ENCODE measurements at regions not wholly inside any gene's neighbourhood (a gene's known extent, or its start where the extent isn't known, plus 50 kb on each side); places are given as distances from the start of the nearest gene placed in this dataset.
"Not testable (repeated sequence)": the region's sequence is repeated elsewhere in the genome, so short reads cannot be mapped to it uniquely, and the experiment has no call there.

DNA sequence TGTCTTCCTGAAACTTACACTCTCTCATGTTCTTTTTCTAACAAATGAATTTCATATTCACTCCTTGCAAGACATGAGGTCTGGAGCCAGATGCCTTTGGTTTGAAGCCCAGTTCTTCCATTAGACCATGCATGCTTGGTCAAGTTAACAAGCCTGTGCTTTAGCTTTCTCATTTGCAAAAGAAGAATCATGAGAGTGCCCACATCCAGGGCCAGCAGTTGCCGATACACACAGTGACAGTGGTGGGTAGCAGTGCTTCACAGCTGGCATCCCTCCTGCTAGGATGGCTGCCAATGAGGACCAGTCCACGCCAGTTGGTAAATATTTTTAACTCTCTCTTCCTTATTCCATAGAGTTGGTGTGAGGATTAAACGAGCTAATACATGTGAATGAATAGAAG, 163.1 kb downstream of the PHLDA1 start:
- DNase-seq (ENCODE audit: low read depth, low spot score) = no peak

DNA sequence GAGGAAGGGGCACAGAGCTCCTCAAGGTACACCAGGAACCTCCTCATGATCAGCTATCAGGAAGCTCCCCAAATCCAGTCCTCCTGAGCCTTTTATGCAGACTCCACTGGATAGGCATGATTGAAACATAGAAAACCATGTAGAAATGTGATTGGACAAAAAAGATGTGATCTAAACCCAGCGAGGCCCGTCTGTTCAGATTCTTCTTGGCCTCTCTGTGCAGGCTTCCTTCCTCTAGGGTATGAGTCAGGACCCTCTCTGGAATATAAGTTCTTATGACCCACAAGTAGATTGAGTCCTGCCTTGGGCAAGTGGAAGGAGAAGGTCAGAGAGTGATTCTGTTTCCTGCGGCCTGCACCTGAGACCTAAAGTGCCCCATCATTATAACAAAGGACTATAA, 166.3 kb downstream of the PHLDA1 start:
- DNase-seq (ENCODE audit: low read depth, low spot score) = no peak

DNA sequence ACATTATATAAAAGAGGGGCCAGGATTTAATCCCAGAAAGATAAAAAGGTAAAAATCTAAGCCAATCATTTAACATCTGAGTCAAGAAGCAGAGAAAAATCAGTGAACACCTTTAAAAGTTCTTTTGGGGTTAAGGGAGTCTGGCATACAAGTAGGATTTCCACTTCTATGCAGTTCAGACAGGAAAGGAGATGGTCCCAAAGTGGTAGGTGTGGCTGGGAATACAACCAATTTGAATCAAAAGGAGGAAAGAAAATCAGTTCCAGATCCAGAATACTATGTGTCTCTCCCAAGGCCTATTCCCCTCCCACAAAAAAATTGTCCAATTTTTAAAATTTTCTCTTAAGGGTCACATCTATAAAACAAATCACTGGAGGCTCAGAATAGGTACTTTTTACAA, 167.4 kb downstream of the PHLDA1 start:
- DNase-seq (ENCODE audit: low read depth, low spot score) = no peak

DNA sequence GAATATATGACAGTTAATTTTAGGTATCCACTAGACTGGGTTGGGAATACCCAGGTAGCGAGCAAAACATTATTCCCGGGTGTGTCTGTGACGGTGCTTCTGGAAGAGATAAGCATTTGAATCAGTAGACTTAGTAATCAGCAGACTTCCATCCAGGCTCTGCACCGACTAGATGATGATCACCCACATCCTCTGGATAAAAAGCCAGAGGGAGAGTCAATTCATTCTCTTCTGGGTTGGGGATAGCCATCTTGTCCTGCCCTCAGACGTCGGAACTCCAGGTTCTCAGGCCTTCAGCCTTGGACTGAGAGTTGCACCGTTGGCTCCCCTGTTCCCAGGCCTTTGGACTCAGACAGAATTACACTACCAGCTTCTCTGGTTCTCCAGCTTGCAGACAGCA, 168.0 kb downstream of the PHLDA1 start:
- no peak for DNase-seq (ENCODE audit: low read depth, low spot score)

GRCh38 chr12:75862692-75863471, 168.7 kb downstream of the PHLDA1 start:
- DNase-seq (ENCODE audit: low read depth, low spot score) = no peak

GRCh38 chr12:75859868-75860267, 171.7 kb downstream of the PHLDA1 start:
- no peak for DNase-seq (ENCODE audit: low read depth, low spot score)

- no peak for DNase-seq (ENCODE audit: low read depth, low spot score)
Observed at GRCh38 chr12:75856235-75856634, 175.3 kb downstream of the PHLDA1 start.

- DNase-seq (ENCODE audit: low read depth, low spot score) = no peak
Observed at GRCh38 chr12:75855360-75855759, 176.2 kb downstream of the PHLDA1 start.

DNA sequence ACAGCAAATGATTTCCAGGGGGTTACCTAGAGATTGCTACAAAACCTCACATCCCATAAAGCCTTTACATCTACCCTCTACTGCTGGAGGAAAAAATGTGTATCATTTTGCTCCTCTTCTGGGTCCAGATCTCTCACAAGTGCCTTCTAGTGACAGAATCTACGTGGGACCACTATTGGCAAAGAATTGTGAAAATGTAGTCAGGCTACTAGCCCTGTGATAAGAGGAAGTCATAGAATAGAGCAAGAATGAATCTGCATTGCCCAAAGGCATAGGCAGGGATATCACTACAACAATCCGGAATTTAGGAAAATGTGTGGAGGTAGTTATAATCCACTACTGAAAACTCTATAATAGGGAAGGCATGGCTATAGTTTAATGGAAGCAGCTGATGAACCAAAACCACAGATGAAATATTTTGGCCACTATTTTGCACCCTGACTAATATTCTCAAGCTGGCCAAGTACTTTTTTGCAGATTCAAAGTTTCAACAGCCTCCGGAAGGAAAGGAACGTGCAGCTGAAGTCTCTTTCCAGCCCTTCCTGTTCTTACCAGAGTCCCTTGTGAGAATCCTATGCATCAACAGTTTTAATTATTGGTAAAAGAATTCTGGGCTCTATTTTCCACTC, 176.8 kb downstream of the PHLDA1 start:
- DNase-seq (ENCODE audit: low read depth, low spot score) = no peak

DNA sequence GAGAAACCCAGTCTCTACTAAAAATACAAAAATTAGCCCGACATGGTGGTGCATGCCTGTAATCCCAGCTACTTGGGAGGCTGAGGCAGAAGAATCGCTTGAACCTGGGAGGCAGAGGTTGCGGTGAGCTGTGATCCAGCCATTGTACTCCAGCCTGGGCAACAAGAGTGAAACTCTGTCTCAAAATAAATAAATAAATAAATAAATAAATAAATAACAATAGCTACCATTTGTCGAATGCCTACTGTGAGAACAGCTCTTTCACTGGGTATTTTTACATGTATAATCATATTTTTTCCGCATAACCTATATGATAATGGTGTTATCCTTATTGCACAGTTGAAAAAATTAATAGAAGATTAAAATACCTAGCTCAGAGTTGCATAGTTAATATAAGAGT, 177.4 kb downstream of the PHLDA1 start:
- DNase-seq (ENCODE audit: low read depth, low spot score) = not testable (repeated sequence)

DNA sequence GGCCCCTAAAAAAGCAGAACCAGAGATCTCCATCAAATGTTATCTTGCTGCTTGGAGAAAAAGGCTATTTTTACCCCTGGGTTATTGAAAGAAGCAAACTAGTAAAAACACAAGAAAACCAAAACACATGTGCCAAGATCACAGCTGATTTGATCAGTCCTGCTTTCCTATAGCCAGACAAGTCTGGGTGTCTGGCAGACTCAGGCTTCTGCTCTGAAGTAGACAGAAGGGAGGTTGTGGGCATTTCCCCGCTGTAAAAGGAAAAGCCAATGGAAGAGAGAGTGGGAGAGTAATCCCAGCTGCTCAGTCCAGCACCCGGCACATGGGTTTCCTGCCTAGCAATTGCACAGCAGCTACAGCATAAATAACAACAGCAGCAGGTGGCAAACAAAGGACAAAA, 177.9 kb downstream of the PHLDA1 start:
- no peak for DNase-seq (ENCODE audit: low read depth, low spot score)

DNA sequence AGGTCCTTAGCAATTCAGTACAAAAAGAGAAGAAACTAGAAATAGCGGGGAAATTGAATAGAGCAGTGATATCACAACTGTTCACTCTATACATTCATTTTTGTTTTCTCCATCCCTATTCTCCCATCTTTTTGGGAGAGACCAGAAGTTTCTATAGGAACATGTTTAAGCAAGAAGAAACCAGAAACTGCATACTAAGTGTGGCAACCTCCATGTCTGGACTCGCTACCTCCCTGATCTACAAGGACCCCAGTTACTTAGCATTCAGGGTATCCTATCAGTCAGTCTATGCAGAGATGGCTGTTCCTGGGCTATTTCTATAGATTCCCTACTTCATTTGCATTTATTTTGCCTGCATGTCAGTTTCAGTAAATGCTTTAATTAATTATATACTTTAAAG, 178.6 kb downstream of the PHLDA1 start:
- DNase-seq (ENCODE audit: low read depth, low spot score) = no peak

DNA sequence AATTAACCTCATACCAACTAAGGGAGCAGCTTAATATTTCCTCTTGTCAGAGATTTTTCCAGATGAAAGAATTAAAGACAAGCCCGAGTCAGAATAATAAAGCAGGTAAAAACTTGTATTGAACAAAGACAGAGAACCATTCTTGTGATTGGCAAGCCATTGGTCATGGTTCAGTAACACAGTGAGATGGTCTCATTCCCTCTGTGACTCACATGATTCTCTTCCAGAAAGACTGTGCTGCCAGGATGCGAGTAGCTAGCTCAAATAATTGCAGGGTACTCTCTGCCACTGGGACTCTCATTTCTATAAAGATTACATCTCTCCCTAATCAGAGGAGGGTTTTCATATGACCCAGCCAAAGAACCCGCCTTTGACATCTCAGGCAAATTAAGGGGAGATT, 179.4 kb downstream of the PHLDA1 start:
- no peak for DNase-seq (ENCODE audit: low read depth, low spot score)

DNA sequence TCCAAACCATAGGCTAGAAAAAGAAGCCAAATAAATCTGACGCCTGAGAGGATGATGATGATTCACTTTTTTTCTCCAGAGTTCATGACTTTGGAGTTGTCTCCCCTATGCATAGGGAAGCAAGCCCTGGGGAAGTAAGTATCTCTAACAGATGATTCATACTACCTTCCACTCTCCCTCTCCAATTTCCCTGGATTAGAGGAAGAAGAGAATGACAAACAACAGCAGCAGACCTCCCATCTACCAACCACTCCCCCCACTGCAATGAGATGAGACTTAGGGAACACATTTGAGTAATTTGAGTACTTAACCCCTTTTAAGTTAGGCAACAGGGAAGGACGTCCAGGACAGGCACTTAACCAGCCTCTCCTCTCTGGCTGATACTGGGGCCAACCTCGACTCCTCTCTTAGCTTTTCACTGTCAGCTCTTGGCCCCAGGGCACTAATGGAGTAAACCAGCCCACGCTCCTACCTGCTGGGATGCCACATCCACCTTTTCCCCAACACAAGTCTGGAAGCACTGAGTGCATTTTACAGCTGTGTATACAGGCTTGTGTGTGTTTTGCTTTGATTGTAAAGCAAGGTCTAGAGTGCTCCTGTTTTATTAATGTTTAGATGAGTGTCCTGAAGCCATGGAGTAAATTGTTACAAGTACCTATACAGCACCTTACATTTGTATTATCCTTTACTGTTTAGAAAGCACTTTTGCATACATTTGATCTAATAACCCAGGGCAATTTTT, 180.7 kb downstream of the PHLDA1 start:
- DNase-seq (ENCODE audit: low read depth, low spot score) = no peak

GRCh38 chr12:75848961-75849360, 182.6 kb downstream of the PHLDA1 start:
- DNase-seq (ENCODE audit: low read depth, low spot score) = no peak

- no peak for DNase-seq (ENCODE audit: low read depth, low spot score)
Observed at GRCh38 chr12:75848431-75848925, 183.1 kb downstream of the PHLDA1 start.

DNA sequence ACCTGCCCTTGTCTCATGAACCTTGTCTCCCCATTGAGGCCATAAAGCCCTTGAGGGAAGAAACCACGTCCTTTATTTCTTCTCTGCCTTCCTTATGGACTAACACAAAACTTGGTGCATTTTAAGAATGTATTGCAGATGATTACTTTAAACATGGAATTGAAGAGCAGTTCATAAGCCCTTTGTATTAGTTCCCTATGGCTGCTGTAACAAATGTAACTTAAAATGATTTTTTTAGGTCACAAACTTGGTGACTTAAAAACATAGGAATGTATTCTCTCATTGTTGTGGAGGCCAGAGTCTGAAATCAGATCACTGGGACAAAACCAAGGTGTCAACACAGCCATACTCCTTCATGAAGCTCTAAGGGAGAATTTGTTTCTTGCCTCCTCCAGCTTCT, 185.5 kb downstream of the PHLDA1 start:
- no peak for DNase-seq (ENCODE audit: low read depth, low spot score)

DNA sequence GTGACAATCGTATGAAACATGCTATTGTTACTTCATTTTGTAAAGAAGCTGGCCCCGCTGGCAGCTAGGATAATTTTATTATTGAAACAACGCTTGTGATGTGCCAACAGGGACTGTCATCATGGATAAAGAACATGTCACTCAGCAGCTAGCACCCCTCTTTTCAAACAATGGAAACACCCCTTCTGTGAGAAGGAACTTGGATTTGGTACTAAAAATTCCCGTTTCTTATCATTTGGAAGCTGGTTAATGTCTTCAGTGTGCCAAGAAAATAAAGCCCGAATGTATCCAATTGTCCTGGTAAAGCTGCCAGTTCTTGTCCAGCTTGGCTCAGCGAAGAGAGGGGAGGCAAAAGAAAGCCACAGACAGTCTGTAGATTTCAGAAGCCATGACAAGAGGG, 186.6 kb downstream of the PHLDA1 start:
- no peak for DNase-seq (ENCODE audit: low read depth, low spot score)

DNA sequence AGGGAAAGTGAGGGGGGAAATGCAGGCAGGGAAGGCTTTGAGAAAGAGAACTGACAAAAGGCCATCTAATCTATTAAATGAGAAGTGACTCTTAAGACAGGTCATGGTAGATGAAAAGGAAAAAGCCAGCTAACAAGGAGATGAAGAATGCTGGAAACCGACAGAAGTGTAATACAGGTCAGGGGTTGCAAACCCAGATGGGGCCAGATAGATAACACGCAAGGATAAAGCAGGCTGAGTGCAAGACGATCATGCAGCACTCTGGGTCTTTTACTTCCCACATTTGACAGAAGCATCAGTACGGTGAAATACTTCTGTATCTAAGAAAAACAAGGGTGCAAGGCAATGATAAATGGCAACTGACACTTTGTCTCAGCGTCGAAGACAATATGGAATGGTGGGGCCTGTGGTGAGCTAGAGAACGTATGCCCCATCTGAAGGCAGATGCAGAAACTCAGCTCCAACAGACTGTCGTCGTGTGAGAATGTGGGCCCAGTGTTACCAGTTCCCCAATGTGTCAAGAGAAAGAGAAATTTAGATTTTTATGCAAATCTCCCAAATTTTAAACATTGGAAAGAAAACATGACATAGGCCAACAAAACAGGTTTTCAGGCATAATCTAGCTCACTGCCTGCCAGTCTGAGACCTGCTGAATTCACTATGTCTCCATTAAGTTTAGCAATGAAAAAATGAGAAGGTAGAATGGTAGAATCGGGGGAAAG, 187.4 kb downstream of the PHLDA1 start:
- DNase-seq (ENCODE audit: low read depth, low spot score) = no peak

DNA sequence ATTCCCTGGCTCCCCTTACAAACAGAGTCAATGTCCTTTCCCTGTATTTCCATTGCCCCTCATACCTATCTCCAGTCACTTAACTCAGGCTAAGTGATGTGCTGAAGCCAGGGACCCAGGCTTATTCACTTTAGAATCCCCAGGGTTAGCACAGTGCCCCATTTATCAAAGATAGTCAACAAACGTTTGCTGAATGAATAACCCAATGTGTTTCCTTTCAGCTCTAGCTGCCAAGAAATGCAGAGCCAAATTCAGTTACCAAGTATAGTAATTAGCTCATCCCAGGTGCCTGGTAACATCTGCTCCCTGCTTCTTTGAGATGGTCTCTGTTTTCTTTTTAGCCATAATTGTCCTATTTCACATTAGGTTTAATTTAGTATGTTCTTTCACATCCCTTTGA, 189.5 kb downstream of the PHLDA1 start:
- DNase-seq (ENCODE audit: low read depth, low spot score) = no peak

GRCh38 chr12:75840994-75841355, 190.6 kb downstream of the PHLDA1 start:
- DNase-seq (ENCODE audit: low read depth, low spot score) = no peak

DNA sequence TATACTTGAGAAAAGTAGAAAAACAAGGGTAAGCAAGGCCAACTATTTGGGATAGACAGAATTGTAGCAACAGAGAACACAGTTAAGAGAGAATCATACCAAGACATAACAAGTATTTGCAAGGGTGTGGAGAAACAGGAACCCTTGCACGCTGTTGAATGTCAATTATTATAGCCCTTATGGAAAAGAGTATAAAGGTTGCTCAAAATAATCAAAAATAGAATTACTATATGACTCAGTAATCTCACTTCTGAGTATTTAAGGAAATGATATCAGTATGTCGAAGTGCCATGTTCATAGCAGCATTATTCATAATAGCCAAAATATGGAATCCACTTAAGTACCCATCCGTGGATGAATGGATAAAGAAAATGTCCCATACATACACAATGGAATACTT, 193.3 kb downstream of the PHLDA1 start:
- no peak for DNase-seq (ENCODE audit: low read depth, low spot score)
